Stimulated activated CD8-positive, alpha-beta memory T cell treated with anti-CD3 and anti-CD28 coated beads, Interleukin-7, amount 100 ng/mL, for 4 hours (primary cell): ENCODE measurements at regions not wholly inside any gene's neighbourhood (a gene's known extent, or its start where the extent isn't known, plus 50 kb on each side); places are given as distances from the start of the nearest gene placed in this dataset.
A peak's percentile ranks its signal among the peaks of the same experiment; 100 is the strongest.
"Not testable (repeated sequence)": the region's sequence is repeated elsewhere in the genome, so short reads cannot be mapped to it uniquely, and the experiment has no call there.

Experiments used
- DNase-seq, 2 donors: peaks; one replicate each; pipeline ENCODE4 v3.0.0-alpha.2; 2020; ENCODE audit warnings: low read depth in 2 of 2

DNA sequence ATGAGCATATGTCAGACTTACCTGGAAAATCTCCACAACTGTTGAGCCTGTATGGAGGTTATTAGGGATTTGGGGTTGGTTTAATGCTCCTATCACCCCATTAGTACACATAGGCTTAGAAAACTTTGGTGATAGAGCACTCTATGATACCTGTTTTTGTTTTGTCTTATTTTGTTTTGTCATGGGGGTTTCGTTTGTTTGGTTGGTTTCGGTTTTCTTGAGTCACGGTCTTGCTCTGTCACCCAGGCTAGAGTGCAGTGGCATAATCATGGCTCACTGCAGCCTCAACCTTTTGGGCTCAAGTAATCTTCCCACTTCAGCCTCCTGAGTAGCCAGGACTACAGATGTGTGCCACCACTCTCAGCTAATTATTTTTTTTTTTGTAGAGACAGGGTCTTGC, 70.0 kb downstream of the MZT1 start:
- DNase-seq = no peak

DNA sequence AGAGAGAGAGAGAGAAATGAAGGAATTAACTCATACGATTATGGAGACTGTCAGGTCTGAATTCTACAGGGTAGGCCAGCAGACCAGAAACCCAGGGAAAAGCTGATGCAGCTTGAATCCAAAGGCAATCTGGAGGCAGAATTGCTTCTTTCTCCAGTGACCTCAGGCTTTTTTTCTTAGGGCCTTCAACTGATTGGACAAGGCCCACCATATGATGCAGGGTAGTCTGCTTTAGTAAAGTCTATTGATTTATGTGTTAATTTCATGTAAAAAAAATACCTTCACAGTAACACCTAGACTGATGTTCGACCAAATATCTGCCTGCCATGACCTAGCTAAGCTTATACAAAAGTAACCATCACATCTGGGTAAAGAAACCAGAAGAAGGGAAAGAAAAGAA, 71.1 kb downstream of the MZT1 start:
- DNase-seq = no peak

DNA sequence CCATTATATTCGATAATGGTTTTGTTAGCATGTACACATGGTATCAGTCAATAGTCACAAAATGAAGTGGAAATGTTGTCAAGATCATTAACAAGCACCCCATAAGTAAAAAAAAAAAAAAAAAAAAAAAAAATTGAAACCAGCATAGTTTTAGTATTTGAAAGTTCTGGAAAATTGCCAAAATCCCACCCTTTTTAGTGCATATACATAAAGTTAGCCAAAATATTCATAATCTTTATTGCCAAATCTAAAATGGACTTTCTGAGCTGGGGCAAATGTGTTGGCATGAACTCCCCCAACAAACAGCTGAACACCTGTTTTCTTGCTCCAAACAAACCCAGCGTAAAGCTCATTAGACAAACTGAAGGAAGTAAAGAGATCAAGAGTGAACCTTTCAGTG, 73.9 kb downstream of the MZT1 start:
- DNase-seq = no peak

DNA sequence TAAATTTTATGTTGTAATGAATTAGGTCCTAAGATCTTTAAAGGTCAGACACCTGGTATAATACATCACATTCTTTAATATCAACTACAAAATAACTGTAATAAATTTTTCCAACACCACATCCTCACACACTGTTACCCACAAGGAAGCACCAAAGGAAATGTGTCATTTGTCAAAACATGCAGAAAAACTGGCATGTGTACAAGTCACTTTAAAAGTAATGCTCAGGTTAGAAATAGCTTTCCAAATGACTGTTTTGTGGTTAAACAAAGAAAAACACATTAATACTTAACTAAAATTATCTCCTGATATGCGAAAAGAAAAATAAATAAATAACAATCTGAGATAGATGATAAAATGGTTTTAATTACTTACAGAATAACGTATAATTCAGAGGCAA, 74.7 kb downstream of the MZT1 start:
- no peak for DNase-seq

DNA sequence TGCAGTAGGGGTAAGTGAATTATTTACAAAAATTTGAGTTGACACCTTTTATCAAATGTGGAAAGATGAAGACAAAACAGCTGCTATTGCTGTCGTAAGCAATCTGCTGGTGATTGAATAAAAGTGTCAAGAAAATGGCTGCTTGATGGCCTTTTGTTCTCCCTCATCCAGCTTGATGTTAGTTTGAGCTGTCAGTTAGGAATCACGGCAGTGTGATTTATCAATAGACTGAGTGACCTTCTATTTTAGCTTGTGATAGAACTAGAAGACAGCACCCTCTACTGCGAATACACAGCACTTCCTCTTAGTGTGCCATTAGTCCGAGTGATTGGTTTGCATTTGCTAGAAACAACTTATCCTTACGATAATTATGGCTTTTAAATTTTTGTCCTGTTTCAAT, 76.3 kb downstream of the MZT1 start:
- no peak for DNase-seq

DNA sequence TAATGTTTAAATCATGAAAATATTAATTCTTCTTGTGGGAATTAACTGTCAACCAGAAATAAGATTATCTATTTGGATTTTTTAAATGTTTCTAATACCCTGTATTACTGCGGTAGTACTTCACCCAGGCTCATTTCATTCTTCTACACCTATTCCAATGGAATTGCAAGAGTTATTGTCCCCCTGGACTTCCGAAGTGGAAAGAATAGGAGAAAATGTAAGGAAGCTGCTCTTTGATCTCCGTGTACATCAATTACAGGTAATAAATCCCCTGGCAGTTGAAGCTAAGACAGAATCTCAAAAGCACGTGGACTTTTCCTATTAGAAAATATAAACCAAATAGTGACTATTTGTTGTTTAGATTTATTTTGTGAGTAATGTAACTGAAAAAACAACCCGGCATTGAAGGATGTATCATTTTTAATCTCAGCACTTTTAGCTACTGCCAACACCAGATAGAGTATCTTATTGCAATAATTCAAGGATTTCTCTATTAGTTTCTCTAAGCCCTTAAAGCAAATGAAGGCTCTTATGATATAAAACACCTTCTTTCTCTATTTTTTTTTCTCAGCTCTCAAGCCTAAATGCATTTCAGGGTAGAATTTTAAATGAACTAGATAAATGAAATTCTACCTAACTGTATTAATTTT, 77.3 kb downstream of the MZT1 start:
- no peak for DNase-seq

DNA sequence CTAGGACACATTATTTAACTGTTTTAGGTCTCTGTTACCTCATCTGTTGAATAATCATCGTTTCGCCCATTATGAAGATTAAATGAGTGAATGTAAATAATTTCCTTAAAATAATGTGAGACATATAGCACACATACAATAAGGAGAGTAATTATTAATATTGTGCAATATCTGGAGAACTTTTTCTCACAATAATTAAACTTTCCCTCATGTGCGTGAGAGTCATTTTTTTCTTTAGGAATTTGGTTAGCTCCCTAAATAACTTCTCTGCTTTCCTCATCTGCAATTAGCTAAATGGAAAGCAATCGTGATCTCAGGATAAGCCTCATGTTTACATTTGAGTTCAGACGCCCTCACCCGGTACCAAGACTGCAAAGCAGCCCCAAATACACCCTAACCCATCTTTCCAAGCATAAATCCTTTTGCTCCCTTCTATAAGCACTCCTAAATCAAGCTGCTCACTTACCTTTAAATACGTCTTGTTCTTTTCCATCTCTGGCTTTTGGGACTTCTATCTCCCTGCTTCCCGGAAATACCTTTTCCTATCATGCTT, 78.8 kb downstream of the MZT1 start:
- DNase-seq = no peak

DNA sequence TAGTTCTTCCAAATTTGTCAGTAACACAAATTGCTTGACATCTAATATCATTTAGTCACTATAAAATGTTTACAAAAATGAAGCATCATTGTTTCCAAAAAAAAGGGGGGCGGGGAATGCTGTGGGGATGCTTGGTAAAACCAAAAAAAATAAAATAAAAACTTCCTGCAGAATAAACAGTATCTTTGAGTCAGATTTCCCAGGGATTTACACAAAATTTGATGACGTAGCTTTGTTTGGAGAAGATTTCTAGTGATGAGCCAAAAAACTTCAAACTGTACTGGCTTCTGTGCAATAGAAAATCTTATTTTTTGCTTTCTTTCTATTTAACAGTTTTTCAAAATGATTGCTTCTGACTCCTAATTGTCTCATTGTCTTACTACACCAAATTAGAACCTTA, 80.0 kb downstream of the MZT1 start:
- DNase-seq = no peak

DNA sequence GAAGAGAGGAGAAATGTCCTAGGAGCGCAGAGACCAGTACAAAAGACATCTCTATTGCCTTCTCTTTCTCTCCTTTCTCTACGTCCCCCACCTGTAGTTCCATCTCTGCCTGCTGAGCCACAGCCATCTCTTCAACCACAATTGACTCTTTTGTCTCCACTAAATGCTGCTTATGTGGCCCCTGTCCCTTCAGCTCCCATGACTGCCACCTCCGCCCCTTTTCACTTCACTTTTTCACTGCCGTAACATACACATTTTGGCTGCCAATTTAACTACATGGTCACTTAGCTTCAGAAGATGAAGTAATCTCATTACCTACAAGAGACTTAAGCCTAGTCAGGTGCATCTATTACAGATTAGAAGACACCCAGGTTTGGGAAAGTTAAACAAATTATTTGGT, 81.9 kb downstream of the MZT1 start:
- DNase-seq = no peak

DNA sequence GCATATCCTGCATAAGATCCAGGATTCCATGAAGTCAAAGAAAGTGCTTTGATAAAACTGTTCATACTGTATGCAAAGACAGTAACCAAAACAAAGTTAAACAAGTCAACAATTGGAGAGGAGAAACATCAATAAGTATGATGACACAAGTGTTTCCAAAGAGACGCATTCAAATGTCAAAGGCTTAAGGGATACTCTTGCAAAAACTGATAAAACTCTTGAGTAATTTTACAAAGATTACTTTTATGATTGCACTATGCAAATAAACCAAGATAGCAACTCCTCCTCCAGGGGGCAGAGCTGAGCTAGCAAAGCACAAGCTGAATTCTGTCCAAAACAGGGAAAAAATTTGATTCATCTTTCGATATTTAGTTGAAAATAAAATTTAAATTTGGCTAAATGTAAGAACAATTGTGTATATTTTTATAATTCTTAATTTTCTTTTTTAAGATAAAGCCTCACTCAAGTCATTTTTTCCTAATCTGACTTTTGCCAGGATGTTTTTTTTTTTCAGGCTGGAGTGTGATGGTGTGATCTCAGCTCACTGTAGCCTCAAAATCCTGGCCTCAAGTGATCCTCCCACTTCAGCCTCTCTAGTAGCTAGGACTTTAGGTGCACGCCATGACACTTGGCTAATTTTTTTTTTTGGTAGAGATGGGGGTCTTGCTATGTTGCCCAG, 84.0 kb downstream of the MZT1 start:
- peak in 1 of 2 donors; percentile 9 for DNase-seq

DNA sequence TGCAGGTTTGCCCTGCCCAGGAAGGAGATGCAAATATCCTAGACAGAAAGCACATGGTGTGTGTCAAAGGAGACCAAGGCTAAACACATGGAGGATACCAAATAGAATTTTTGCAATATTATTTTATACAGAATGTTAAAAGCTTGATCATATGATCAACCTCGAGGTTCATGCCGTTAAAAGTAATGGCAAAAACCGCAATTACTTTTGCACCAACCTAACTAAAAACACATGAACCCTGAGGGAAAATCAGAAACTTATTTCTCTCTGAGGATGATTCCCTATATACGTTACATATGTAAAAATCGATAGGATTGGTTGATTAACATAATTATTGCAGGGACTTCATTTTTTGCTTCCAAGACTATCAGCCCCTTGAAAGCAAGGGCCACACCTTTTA, 88.1 kb downstream of the MZT1 start:
- no peak for DNase-seq

DNA sequence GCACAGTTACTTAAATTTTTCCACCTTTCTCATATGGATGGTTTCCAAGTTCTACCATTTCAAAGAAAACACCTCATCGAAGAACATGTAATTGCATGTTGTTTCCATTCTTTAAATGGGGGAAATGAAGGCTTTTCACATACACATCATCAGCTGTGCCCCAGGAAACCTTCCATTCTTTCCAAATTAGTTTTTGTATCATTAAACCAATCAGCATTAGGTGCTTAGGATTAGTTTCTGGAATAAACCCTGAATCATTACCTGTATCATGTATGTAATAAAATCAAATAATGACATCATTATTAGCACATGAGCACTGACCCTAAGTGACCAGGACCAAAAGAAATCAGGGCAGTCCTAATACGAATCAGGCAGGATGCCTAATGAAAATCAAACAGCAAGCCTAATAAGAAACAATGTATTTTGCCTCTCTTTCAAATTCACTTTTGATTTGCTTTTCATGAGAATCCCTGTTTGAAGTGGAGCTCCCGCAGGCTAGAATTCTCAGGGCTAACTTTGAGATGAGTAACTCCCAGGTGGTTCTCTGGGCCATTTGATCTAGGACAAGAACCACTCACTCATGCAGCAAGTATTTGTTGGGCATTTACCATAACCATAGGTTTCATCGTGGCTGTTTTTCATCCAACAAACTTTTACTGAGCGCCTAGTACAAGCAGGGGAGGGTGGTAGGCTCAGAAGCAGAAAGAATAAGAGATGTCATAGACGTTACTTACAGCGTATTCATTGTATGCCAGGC, 89.2 kb downstream of the MZT1 start:
- no peak for DNase-seq

DNA sequence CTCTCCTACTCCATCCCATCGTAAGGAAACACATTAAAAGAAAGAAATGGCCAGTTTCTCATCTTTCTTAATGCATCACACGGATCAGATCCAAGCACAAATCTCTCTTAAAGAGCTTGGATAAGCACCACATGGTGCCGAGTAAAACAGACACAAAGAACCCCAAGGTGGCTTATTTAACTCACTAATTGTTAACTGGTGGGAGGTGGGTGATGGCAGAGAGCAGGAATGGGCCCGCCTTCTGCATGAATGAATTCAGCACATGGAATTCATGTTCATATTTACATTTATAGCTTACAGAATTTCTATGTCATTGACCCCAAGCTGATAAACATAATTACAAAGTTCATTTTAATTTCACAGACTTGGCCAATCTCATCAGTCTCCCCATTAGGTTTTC, 89.9 kb downstream of the MZT1 start:
- DNase-seq = no peak

DNA sequence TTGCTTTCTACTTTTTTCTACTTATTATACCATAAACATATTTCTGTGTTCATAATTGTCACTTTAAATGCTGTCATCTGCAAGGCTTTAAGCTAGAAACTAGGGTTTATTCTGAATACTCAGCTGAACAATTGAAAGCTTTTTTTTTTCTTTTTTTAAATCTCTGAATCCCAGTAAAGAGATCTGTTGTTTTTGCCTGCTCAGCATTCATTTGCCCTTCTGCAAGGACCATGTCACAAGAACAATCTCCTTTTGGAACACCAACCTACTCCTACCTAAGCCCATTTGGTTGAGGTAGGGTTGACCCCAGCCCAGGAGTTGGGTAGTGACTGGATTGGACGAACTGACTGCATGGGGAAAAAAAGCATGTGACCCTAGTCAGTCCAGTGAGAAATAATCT, 92.6 kb downstream of the MZT1 start:
- no peak for DNase-seq

DNA sequence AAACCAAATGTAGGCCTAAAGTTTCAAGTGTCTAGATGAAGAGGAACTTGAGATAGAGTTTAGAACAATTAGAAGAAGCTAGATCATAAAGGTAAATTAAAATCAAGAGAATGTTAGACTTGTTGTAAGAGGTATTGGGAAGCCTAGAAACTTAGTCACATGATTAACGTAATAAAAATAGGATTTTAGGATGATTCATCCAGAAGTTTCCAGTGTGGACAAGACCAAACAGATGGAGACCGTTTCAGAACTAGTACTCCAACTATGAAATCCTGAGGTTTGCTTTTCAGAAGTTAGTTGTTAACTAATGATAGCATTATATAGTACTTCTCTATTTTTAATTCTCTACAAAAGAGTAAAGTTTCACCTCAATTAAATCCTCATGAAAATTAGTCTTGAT, 104.9 kb downstream of the MZT1 start:
- DNase-seq = no peak

DNA sequence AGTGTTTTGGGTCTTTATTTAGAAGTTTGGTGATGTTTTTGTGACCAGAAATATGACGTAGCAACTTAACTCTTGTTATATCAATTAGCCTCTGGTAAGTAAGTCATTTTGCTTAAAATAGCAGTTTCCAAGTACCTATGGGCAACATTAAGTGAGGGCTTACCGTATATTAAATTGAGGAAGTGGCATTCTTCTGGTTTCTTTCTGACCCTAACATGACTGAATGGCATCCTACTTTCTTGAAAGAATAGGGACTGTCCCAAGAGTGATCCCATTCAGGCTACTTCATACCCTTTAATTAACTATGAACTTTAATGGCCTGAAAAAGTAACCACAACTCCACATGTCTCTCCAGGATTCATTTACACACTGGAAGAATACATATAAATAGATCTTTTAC, 106.6 kb downstream of the MZT1 start:
- no peak for DNase-seq

DNA sequence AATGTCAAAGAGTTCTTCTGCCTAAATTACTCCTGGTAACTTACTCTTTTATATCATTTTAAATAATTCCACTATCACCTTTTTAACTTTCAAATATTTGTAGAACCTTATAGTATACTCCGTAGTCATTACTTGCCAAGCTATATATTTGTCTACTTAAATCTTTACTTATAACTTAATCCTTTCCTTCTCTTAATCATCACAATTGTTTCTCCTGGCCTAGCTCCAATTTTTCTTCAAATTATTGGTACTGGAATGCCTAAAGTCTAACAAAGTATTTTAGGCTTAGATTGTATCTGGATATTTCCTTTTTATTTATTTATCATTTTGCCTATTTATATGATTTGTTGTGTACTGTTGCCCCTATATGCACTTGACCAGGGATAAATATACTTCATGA, 109.5 kb downstream of the MZT1 start:
- DNase-seq = no peak

DNA sequence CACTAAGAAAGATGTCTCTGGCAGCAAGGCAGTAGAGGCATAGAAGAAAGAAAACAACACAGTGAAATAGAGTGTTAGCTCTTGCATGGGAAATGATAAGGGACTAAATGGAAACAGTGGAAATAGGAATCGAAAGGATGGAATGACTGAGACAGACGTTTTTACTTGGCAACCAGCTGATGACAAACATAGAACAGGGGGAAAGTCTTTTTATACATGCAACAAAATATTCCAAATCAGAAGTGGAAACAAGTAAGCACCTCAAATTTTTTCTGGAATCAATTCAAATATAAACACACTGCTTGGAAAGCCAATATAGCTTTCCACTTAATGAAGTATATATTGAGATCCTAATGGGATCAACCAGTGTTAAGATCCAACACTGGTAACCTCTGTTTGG, 110.2 kb downstream of the MZT1 start:
- DNase-seq = no peak

DNA sequence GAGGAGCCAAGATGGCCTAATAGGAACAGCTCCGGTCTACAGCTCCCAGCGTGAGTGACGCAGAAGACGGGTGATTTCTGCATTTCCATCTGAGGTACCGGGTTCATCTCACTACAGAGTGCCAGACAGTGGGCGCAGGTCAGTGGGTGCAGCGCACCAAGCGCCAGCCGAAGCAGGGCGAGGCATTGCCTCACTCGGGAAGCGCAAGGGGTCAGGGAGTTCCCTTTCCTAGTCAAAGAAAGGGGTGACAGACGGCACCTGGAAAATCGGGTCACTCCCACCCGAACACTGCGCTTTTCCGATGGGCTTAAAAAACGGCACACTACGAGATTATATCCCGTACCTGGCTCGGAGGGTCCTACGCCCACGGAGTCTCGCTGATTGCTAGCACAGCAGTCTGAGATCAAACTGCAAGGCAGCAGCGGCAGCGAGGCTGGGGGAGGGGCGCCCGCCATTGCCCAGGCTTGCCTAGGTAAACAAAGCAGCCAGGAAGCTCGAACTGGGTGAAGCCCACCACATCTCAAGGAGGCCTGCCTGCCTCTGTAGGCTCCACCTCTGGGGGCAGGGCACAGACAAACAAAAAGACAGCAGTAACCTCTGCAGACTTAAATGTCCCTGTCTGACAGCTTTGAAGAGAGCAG, 117.1 kb downstream of the MZT1 start:
- DNase-seq = not testable (repeated sequence)

DNA sequence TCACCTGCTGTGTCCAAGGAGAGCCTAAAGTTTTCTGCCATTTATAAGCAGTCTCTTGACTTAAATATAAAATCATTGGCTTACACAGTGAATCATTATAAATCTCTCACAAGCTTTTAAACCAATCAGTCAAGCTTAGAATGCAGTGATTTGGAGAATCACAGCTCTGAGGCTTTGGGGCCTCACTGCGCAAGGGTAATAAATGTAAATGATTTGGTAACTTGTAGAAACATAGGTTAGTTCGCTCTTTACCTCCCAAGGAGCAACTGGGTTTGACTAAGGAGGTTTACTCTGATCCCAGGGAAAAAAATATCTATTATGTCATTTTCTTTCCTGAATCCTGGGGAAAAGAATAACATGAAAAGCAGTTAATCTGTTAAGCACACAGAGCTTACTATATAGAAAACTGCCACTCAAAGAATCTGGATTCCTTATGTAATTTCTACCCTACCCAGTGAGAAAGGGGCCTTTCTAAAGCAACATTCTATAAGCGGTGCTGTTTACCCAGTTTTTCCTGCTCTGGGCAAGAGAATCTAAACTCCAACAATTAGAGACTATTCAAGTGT, 128.2 kb downstream of the MZT1 start:
- no peak for DNase-seq

DNA sequence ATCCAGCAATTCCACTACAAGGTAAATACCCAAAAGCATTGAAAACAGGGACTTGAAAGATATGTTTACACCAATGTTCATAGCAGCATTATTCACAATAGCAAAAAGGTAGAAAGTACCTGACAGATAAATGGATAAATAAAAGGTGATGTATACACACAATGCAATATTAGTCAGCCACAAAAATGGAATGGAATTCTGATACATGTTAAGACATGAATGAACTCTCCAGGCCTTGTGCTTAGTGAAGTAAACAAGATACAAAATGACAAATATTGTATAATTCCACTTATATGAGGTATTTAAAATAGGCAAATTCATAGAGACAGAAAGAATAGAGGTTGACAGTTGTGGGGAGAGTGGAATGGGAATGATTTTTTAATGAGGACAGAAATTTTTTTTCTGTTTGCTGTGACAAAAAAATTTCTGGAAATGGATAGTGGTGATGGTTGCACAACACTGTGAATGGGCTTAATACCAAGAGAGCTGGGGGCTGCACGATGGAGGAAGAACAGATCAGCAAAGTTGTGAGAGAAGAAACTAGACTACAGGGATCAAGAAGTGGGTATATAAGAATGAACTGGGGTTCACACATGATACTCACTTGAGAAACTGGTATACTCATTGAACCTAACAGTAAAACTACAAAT, 137.2 kb downstream of the MZT1 start:
- no peak for DNase-seq

DNA sequence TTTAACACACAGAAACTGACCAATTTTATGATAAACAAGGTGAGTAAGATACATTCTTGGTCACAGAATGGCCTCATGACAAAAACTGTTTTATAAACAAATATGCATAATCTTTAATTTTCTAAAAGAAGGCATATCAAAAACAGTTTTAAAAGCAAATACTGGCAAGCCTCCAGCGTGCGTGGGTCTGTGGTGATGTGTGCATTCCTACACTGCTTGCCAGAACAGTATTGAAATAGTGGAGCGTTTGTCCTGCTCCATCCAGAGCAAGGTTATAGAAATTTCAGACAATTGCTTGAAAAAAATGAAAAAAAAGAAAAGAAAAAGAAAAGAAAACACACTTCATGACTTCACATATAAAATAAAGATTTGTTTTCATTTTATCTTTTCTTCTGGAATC, 140.9 kb downstream of the MZT1 start:
- DNase-seq = no peak
